HG03175 (cell line): ENCODE measurements at regions not wholly inside any gene's neighbourhood (a gene's known extent, or its start where the extent isn't known, plus 50 kb on each side); places are given as distances from the start of the nearest gene placed in this dataset.
"Not testable (repeated sequence)": the region's sequence is repeated elsewhere in the genome, so short reads cannot be mapped to it uniquely, and the experiment has no call there.

Experiments
- ATAC-seq: cut with Tn5 transposase; IDR thresholded peaks from one replicate; pipeline ENCODE4 v1.9.1; 2021; ENCODE audit warnings: mild to moderate bottlenecking, moderate library complexity; ENCODE audit not compliant: unreplicated experiment

- not testable (repeated sequence) for ATAC-seq
Measured at GRCh38 chr5:19246191-19246590, 741.8 kb downstream of the CDH18 start.

DNA sequence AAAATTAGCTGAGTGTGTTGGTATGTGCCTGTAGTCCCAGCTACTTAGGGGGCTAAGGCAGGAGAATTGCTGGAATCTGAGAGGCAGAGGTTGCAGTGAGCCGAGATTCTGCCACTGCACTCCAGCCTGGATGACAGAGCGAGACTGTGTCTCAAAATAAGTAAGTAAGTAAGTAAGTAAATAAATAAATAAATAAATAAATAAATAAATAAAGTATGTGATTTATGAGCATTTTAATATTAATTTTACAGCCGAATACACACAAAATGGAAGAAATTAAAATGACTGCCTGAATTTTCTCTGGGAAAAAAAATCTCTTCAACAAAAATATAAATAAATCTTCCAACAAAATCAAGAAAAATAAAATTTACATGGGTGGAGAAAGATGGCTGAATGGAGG lies 740.7 kb downstream of the CDH18 start:
- no peak for ATAC-seq

DNA sequence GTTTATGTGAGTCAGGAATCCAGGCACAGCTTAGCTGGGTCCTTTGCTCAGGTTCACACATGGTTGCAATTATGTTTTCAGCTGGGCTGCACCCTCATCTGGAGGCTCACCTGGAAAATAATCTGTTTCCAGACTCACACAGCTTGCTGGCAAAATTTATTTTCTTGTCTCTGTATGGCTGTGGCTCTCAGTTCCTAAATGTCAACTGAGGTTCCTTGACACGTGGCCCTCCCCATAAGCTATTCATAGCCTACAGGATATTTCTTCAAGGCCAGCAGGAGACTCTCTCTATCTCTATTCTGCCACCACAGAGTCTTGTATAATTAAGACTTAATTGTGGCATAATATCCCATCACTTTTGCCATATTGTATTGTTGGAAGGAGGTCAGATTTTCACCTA lies 732.0 kb downstream of the CDH18 start:
- no peak for ATAC-seq

GRCh38 chr5:19258686-19259085 lies 729.3 kb downstream of the CDH18 start:
- ATAC-seq, result no peak

DNA sequence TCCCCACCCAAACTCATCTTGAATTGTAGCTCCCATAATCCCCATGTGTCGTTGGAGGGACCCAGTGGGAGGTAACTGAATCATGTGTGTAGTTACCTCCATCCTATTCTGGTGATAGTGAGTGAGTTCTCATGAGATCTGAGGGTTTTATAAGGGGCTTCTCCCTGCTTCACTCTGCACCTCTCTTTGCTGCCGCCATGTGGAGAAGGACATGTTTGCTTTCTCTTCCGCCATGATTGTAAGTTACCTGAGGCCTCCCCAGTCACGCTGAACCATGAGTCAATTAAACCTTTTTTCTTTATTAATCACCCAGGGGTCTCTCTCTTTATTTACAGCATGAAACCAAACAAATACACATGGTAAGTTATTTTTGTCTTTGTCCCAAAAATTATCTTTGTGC lies 726.1 kb downstream of the CDH18 start:
- ATAC-seq, result no peak

DNA sequence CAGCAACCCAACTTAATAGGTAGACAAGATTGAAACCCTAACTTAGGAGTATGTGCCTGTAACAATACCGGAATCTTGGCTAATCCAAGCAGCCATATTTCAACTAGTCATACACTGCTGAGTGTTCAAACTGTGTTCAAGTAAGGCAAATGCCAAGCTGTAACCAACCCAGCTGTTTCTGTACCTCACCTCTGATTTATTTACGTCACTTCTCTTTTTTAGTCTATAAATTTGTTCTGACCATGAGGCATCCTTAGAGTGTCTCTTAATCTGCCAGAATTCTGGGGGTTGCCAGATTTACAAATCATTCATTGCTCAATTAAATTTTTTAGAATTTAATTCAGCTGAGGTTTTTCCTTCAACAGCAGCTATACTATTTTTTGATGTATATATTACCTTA lies 723.2 kb downstream of the CDH18 start:
- ATAC-seq, result no peak

DNA sequence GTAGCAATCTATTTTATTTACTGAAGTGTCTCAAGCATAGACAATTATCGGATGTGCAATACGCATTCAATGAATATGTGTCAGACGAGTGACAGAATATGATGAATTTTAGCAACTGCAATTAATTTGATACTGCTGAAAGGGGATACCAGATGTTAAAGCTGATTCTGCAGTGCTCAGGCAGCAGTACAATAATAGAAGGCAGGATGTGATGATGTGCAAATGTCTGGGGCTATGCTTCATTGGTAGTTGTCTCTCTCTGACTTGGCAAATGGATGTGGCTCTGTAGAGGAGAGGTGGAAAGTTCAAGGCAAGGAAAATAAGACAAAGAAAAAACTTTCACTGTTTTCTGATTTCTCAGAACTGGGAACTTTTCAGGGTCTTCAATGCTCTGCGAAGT lies 721.2 kb downstream of the CDH18 start:
- no peak for ATAC-seq

DNA sequence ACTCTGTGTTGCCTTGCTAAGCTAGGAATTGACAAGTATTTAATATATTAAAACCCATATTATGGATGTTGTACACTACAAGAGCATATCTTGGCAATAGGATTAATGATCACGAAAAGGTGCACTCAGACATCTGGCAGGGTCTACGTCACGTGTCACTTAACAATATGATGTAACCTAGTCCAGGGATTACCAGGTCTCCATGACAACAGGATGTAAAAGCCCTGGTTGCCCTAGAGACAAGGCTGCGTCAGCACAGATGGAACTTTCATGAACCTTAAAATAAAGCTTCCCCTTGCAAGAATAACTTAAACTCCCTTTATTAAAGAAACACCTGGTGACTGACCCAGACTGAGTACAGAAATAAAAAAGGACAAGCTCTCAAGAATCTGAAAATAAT lies 717.8 kb downstream of the CDH18 start:
- no peak for ATAC-seq

- ATAC-seq, result no peak
Measured at GRCh38 chr5:19274578-19274977, 713.4 kb downstream of the CDH18 start.

DNA sequence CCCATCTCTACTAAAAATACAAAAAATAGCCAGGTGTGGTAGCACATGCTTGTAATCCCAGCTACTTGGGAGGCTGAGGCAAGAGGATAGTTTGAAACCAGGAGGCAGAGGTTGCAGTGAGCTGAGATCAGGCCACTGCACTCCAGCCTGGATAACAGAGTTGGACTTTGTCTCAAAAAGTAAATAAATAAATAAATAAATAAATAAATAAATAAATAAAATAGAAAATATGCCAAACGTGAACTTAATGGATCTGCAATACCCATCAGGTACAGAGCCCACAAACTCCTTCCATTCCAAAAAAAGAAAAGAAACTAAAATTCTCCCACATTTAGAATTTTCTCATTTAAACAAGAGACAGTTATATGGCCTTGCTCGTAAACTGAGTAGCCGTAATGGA lies 702.7 kb downstream of the CDH18 start:
- ATAC-seq, result no peak

DNA sequence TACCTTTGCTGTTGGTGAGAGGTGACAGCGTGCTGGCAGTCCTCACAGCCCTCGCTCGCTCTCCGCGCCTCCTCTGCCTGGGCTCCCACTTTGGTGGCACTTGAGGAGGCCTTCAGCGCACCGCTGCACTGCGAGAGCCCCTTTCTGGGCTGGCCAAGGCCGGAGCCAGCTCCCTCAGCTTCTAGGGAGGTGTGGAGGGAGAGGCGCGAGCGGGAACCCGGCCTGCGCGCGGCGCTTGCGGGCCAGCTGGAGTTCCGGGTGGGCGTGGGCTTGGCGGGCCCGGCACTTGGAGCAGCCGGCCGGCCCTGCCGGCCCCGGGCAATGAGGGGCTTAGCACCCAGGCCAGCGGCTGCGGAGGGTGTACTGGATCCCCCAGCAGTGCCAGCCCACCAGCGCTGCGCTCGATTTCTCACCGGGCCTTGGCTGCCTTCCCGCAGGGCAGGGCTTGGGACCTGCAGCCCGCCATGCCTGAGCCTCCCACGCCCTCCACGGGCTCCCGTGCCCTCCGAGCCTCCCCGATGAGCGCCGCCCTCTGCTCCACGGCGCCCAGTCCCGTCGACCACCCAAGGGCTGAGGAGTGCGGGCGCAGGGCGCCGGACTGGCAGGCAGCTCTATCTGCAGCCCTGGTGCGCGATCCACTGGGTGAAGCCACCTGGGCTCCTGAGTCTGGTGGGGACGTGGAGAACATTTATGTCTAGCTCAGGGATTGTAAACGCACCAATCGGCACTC lies 700.3 kb downstream of the CDH18 start:
- ATAC-seq, result not testable (repeated sequence)

DNA sequence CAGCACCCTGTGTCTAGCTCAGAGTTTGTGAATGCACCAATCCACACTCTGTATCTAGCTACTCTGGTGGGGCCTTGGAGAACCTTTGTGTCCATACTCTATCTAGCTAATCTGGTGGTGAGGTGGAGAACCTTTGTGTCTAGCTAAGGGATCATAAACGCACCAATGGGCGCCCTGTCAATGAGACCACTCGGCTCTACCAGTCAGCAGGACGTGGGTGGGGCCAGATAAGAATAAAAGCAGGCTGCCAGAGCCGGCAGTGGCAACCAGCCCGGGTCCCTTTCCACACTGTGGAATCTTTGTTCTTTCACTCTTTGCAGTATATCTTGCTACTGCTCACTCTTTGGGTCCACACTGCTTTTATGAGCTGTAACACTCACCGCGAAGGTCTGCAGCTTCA lies 699.7 kb downstream of the CDH18 start:
- ATAC-seq, result not testable (repeated sequence)

GRCh38 chr5:19297934-19298333 lies 690.1 kb downstream of the CDH18 start:
- ATAC-seq, result no peak

DNA sequence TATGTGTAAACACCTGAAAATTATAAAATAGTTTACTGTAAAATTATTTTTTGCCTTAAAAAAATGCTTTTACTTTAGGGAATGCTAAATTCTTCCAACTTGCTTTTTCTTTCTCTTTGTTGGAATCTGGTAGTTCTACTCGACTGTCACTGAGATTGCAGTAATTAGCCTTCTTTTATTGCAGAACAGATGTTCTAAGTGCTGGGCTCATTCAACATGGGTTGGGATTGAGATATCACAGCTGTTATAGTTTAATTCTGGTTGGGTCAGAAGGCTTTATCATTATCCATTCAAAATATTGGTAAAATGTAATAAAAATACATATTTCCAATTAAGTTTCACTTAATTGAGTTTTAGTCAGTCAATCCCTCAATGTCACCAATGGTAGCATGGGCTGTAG lies 686.7 kb downstream of the CDH18 start:
- no peak for ATAC-seq

- ATAC-seq, result no peak
Measured at GRCh38 chr5:19314840-19315239, 673.2 kb downstream of the CDH18 start.

- no peak for ATAC-seq
Measured at GRCh38 chr5:19319252-19319651, 668.7 kb downstream of the CDH18 start.

DNA sequence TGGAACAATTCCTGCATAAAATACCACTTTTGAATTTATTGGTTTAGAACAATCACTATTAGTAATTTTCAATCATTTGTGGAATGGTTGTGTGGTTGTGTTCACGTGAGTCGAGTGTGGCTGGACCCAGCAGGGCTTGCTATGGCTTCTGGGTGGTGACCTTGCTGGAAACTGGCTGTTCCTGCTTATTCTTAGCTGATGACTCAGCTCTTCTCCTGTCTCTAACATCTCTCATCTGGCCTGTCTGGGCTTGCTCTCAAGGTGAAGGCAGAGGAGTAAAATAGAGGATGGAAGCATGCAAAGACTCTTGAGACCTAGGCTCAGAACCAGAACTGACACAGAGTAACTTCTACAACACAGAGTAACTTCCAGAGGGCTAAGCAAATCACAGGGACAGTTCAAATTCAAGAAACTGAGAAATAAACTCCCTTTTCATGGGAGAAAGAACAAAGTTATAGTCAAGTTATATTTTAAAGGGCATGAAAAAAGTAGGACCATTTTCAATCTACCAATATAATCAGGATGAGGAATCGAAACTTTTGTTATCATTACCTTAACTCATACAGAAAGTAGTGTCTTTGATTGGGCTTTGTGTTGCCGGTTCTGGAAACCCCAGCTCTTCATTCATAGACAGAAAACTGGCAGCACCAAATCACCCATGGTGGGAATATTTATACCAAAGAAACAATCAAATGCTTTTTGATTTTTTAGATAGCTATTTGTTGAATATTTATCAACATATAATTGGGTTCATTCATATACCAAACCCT lies 665.1 kb downstream of the CDH18 start:
- no peak for ATAC-seq

- ATAC-seq, result no peak
Measured at GRCh38 chr5:19334278-19334677, 653.7 kb downstream of the CDH18 start.

DNA sequence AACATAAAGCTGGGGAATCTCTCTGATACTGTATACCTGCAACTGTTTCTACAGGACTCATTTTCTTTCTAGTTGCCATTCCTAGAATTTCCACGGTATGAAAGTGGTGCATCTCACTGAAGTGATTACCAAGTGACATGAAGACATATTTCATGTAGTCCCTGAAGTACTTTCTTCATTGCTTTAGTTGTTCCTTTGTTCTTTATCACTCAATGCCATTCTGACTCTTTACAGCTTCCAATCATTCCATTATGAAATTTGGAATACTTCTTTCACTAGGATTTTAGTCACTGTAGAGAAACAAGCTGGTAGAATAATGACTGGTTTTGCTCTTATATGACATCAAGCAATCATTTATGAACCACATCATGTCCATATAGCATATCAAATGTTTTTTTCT lies 645.1 kb downstream of the CDH18 start:
- no peak for ATAC-seq

- ATAC-seq, result no peak
Measured at GRCh38 chr5:19352120-19352519, 635.9 kb downstream of the CDH18 start.

DNA sequence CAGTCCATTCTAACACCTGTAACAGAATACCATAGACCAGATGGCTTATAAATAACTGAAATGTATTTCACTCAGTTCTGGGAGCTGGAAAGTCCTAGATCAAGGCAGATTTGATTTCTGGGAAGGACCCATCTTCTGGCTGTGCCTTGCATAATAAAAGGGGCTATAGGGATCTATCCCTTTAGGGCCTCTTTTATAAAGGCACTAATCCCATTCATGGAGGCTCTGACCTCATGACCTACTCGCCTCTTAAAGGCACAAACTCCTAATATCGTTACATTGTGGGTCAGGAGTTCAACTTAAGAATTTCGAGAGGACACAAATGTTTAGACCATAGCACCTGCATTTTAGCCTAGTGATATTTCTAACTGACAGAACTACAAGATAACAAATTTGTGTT lies 619.0 kb downstream of the CDH18 start:
- no peak for ATAC-seq

- ATAC-seq, result no peak
Measured at GRCh38 chr5:19369561-19369960, 618.4 kb downstream of the CDH18 start.
